ENCODE measurements at regions not wholly inside any gene's neighbourhood (a gene's known extent, or its start where the extent isn't known, plus 50 kb on each side); places are given as distances from the start of the nearest gene placed in this dataset.

GRCh38 chr3:96538186-96538585 is 276.2 kb upstream of the EPHA6 start:
- no peak for TF ChIP-seq POLR2A (IDR thresholded peaks at IDR 0.05)
- TF ChIP-seq, protein P1, sequence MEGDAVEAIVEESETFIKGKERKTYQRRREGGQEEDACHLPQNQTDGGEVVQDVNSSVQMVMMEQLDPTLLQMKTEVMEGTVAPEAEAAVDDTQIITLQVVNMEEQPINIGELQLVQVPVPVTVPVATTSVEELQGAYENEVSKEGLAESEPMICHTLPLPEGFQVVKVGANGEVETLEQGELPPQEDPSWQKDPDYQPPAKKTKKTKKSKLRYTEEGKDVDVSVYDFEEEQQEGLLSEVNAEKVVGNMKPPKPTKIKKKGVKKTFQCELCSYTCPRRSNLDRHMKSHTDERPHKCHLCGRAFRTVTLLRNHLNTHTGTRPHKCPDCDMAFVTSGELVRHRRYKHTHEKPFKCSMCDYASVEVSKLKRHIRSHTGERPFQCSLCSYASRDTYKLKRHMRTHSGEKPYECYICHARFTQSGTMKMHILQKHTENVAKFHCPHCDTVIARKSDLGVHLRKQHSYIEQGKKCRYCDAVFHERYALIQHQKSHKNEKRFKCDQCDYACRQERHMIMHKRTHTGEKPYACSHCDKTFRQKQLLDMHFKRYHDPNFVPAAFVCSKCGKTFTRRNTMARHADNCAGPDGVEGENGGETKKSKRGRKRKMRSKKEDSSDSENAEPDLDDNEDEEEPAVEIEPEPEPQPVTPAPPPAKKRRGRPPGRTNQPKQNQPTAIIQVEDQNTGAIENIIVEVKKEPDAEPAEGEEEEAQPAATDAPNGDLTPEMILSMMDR (IDR thresholded peaks at IDR 0.05) = no peak

Measured in esophagus squamous epithelium (tissue), 4 donors.